HepG2 (cell line): ENCODE measurements at regions not wholly inside any gene's neighbourhood (a gene's known extent, or its start where the extent isn't known, plus 50 kb on each side); places are given as distances from the start of the nearest gene placed in this dataset.

Source experiments
- ATAC-seq: fragments of 200-7000 bp; cut with Tn5 transposase; 3 replicates; pipeline ENCODE4 v1.9.1; 2020; ENCODE audit warnings: mild to moderate bottlenecking, moderate library complexity
- BruUV-seq: library from RNA; stranded (reverse); fragments of 400-500 nt; replicated peaks from 2 replicates; lab custom pipeline; 2021; lab: Mats Ljungman, UMichigan
- CTCF ChIA-PET: fragments of 300-600 bp; formaldehyde crosslinking; extraction: SDS; loops from one replicate; lab custom pipeline; 2021; ENCODE audit warnings: low total read pairs, inconsistent platforms, low intra/inter-chr PET ratio; lab: Yijun Ruan, JAX
- POLR2A ChIA-PET: fragments of 350-600 bp; sonication (Branson Sonifier 250); formaldehyde crosslinking; loops from one replicate; lab custom pipeline; 2020; ENCODE audit warnings: antibody characterized with exemption, inconsistent platforms; lab: Yijun Ruan, JAX
- DNase-seq: peaks from one replicate; pipeline ENCODE4 v3.0.0-alpha.2; 2015; ENCODE audit warnings: low spot score
- FAIRE-seq: peaks from 3 replicates; lab custom pipeline; 2011; peaks lifted over from hg19 to GRCh38; lab: Jason Lieb, UNC
- H2AFZ ChIP-seq: one replicate; pipeline ENCODE4 v1.6.1; 2011; ENCODE audit warnings: low read length, inconsistent platforms
- H3K27ac ChIP-seq: fragments of 300-600 bp; 3 replicates; pipeline ENCODE4 v1.8.0; 2011; ENCODE audit warnings: mixed run types, mild to moderate bottlenecking, mixed read lengths, low read length, inconsistent platforms; ENCODE audit not compliant: insufficient read depth; ENCODE audit errors: extremely low read length
- H3K27me3 ChIP-seq, 2 experiments: fragments of 200-600 bp in 1 of 2; 2 replicates in 1 of 2; 3 replicates in 1 of 2; pipeline versions ENCODE4 v1.6.0 to v1.8.0; 2011; ENCODE audit warnings: low read length in 2 of 2, mild to moderate bottlenecking in 2 of 2, moderate library complexity in 2 of 2, inconsistent platforms in 1 of 2; ENCODE audit not compliant: insufficient read depth in 2 of 2, control insufficient read depth in 1 of 2
- H3K36me3 ChIP-seq, 2 experiments: fragments of 200-600 bp in 1 of 2; replicated peaks in 1 of 2; 2 replicates in 1 of 2; 3 replicates in 1 of 2; pipeline versions ENCODE4 v1.5.1 to v1.8.0; 2011; ENCODE audit warnings: low read length in 2 of 2, inconsistent platforms in 1 of 2; ENCODE audit not compliant: insufficient read depth in 2 of 2, control insufficient read depth in 1 of 2
- H3K4me1 ChIP-seq: 2 replicates; pipeline ENCODE4 v1.5.1; 2012; ENCODE audit warnings: low read length, inconsistent platforms; ENCODE audit not compliant: insufficient read depth
- H3K4me2 ChIP-seq: 2 replicates; pipeline ENCODE4 v1.6.0; 2011; ENCODE audit warnings: low read depth, low read length, inconsistent platforms
- H3K4me3 ChIP-seq, 3 experiments: fragments of 200-600 bp in 1 of 3; sonication (generic), shearing (Covaris generic) in 1 of 3; replicated peaks in 1 of 3; 2 replicates each; pipeline ENCODE4 v1.5.1; 2011 to 2016; ENCODE audit warnings: low read length in 3 of 3, inconsistent platforms in 2 of 3, low read depth in 2 of 3, mild to moderate bottlenecking in 2 of 3, control low read depth in 1 of 3, mixed read lengths in 1 of 3; ENCODE audit not compliant: insufficient read depth in 1 of 3
- H3K79me2 ChIP-seq: one replicate; pipeline ENCODE4 v1.6.1; 2011; ENCODE audit warnings: low read length, inconsistent platforms; ENCODE audit not compliant: insufficient read depth
- H3K9ac ChIP-seq: 2 replicates; pipeline ENCODE4 v1.6.0; 2011; ENCODE audit warnings: mild to moderate bottlenecking, low read depth, low read length, inconsistent platforms; ENCODE audit not compliant: insufficient read depth
- H3K9me3 ChIP-seq: 2 replicates; pipeline ENCODE4 v1.5.1; 2012; ENCODE audit warnings: mild to moderate bottlenecking, low read length
- H4K20me1 ChIP-seq: 2 replicates; pipeline ENCODE4 v1.6.0; 2011; ENCODE audit warnings: inconsistent platforms, mild to moderate bottlenecking, low read length, moderate library complexity; ENCODE audit not compliant: insufficient read depth
- DPF2 ChIP-seq: sonication (generic); formaldehyde crosslinking; IDR thresholded peaks from 2 replicates; pipeline ENCODE4 v1.4.0; 2020; ENCODE audit warnings: mild to moderate bottlenecking, low read depth, missing genetic modification reagents, borderline replicate concordance
- PHF5A ChIP-seq: IDR thresholded peaks from one replicate; pipeline ENCODE4 v1.6.1; 2018; ENCODE audit warnings: low read depth, missing genetic modification reagents; ENCODE audit not compliant: unreplicated experiment
- ZBTB49 ChIP-seq: sonication (generic); formaldehyde crosslinking; IDR thresholded peaks from 2 replicates; pipeline ENCODE4 v1.4.0; 2020; ENCODE audit warnings: missing genetic modification reagents, borderline replicate concordance
- ZHX1 ChIP-seq: sonication (generic); formaldehyde crosslinking; IDR thresholded peaks from 2 replicates; pipeline ENCODE4 v1.8.1; 2022; ENCODE audit warnings: low read depth, mild to moderate bottlenecking, missing genetic modification reagents
- ZNF44 ChIP-seq: sonication (generic); formaldehyde crosslinking; IDR thresholded peaks from 2 replicates; pipeline ENCODE4 v1.5.1; 2020; ENCODE audit warnings: mild to moderate bottlenecking, missing genetic modification reagents
- ZNF646 ChIP-seq: sonication (generic); formaldehyde crosslinking; IDR thresholded peaks from 2 replicates; pipeline ENCODE4 v1.9.0; 2021; ENCODE audit warnings: mild to moderate bottlenecking, missing genetic modification reagents
- WGBS: methylation state at CpG from one replicate; pipeline ENCODE4 v1.1.6; 2017; ENCODE audit warnings: low lambda C conversion rate; 5-methylcytosine and 5-hydroxymethylcytosine counted together
- in situ Hi-C: cut with HindIII; loops from 2 replicates; pipeline ENCODE4 v1.10.0; 2017; ENCODE audit warnings: low pct_unique_long_range_greater_than_20kb; ENCODE audit not compliant: extremely low pct_ligation_motif_present
- intact Hi-C: fragments of 100-400 bp; cut with micrococcal nuclease; formaldehyde crosslinking; loops from one replicate; pipeline ENCODE4 v1.10.0; 2022; ENCODE audit not compliant: unreplicated experiment

GRCh38 chr2:59008950-59009349 is 767.8 kb upstream of the FANCL start (continued):
- TF ChIP-seq ZHX1 (CRISPR knock-in tag) (no peak), ZBTB49 (CRISPR knock-in tag) (no peak)

GRCh38 chr2:59005836-59006615 is 764.9 kb upstream of the FANCL start:
- no peak overlapping the region for H3K27ac ChIP-seq
- ChIA-PET CTCF (no interaction called here), POLR2A (no interaction called here)
- FAIRE-seq, result no peak
- no peaks in the 10 kb centered on the region for H3K36me3 ChIP-seq
- in situ Hi-C loops (loop anchor here (25.0 kb wide), 1 partner anchor 1581 kb away; no protein-coding TSS in a partner anchor), intact Hi-C loops (no loop called here)
- H3K27me3 ChIP-seq, result no peaks in the 10 kb centered on the region
- no peak overlapping the region for H3K4me2 ChIP-seq
- no peaks in the 10 kb centered on the region for H3K4me1 ChIP-seq
- no peak for DNase-seq
- no peak overlapping the region for H3K4me3 ChIP-seq
- no peaks in the 10 kb centered on the region for H4K20me1 ChIP-seq
- WGBS, result 22% methylated on average over 5 of the region's 5 CpGs
- no peak overlapping the region for H3K9ac ChIP-seq
- ATAC-seq, result no peak
- H3K79me2 ChIP-seq, result no peaks in the 10 kb centered on the region
- H3K9me3 ChIP-seq, result no peaks in the 10 kb centered on the region
- no TSS peak for BruUV-seq
- H2AFZ ChIP-seq, result no peak overlapping the region
- TF ChIP-seq PHF5A (CRISPR knock-in tag) (no peak), DPF2 (no peak), ZNF44 (CRISPR knock-in tag) (no peak), ZNF646 (no peak)
